HG02870 (cell line): ENCODE measurements at regions not wholly inside any gene's neighbourhood (a gene's known extent, or its start where the extent isn't known, plus 50 kb on each side); places are given as distances from the start of the nearest gene placed in this dataset.

Experiments used
- ATAC-seq: cut with Tn5 transposase; IDR thresholded peaks from one replicate; pipeline ENCODE4 v1.9.1; 2021; ENCODE audit warnings: mild to moderate bottlenecking, moderate library complexity; ENCODE audit not compliant: unreplicated experiment

DNA sequence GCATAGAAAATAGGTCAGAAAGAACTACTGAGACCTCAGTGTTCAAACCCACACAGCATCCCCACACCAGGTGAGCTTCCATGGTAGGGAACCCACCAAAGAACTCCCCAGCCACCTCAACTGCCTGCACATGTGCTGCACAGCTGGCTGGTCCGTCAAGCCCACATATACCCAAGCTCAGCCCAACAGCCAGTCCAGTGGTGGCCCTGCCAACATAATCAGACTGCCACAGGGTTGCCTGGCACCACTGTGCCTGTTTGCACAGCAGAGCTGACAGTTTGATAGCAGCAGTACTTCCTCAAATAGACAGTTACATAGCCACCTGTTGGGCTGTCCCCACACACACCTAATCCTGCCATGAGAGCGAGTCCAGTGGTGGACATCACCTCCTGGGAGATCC is 283.3 kb upstream of the PRMT6 start:
- ATAC-seq, result no peak

DNA sequence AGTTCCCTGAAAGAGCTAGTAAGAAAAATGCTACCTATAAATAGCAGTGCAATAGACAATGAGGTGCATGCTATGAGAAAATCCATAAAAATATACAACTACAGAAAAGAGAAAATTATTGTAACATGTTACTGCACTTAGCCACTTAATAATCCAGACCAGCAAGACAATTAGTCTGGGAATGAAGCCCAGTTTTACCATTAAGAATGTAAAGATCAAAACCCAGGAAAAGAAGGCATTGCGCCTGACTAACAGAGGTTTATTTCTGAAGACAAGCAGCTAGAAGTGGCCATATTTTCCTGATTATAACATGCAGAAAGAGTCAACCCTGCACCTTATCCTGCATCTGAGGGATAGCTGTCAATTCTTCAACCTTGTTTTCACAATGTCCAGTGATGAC is 276.4 kb upstream of the PRMT6 start:
- no peak for ATAC-seq

DNA sequence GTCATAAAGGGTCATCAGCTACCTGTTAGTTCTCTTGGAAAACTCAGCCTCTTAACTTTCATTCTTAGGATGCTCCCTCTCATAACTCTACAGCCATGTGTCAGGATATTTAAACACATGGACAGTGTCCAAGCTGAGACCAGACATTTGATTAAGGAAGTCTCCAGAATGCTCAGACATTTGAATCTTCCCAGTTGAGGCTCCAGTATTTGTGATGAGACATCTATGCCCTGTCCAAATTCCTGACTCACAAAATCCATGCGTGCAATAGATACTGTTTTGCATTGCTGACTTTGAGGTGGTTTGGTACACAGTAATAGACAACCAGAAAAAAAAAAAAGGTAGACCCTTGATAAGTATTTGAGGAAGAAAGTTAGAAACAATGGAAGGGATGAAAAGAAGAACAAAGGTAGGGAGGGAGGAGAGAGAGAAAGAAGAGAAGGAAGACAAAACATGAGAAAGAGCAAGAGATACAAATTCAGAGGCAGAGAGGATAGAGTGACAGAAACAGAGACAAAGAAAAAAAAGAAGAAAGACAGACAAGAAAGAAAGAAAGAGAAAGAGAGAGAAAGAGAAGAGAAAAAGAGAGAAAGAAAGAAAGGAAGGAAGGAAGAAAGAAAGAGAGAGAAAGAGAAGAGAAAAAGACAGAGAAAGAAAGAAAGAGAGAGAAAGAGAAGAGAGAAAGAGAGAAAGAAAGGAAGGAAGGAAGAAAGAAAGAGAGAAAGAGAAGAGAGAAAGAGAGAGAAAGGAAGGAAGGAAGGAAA is 275.5 kb upstream of the PRMT6 start:
- no peak for ATAC-seq

DNA sequence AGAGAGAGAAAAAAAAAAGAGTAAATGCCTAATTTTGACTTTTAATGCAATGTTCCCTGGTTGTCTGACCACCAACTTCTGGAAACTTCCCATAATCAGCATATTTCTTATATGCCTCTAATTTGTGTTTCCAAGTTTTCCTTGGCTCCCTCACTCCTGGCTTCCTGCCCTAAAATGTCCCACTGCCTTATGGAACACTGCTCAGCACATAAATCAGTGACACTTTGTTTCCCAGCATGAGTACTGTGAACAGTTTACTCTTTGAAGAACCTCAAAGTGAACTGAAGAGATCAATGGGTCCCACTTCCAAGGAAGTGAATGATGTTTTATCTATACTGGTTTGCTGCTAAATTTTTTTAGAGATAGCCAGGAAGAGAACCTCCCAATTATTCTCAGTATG is 271.3 kb upstream of the PRMT6 start:
- no peak for ATAC-seq

DNA sequence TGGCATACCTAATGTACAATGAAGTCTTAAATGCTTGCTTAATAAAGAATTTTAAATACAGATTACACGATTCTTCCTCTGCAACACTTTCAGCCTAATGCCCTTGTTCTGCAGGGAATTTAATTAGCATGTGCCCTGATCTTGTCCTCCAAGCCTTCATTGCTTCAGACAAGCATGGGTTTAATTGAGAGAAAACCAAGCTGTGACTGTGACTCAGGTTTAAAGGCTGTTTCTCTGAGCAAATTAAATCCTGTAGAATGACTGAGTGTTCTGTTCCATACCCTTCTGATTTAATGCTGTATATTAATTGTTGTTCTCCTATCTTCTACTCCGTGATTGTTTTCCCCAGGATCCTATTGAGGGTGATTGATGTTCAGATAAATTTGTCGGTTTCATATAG is 269.0 kb upstream of the PRMT6 start:
- no peak for ATAC-seq

DNA sequence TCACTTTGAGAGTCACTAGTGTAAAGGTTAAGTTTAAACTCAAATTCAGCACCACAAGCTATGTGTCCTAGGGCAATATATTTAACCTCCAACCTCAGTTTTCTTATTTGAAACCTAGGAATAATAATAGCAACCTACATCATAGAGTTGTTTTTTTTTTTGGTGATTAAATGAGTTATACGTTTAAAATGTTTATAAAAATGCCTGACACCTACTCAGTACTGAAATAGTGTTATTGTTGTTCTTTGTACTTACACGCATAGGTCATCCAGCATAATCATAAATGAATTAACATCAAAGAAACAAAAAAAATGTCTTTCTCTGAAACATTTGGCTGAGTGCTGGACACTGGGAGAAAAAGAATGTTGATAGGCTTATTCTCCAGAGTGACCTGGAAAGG is 266.8 kb upstream of the PRMT6 start:
- no peak for ATAC-seq

DNA sequence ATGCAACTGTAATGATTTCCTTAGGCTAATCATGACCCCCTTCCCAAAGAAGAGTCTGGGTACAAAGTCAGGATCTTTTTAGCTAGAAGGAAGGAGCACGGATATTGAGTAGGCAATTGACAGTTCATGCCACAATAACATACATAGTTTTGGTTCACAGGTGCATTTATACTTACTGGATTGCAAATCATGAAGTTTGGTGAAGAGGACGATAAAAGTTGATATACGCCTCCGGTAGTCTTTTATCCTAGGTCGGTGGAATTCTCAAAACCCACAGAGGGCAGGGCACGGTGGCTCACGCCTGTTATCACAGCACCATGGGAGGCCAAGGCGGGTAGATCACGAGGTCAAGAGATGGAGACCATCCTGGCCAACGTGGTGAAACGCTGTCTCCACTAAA is 265.4 kb upstream of the PRMT6 start:
- no peak for ATAC-seq

DNA sequence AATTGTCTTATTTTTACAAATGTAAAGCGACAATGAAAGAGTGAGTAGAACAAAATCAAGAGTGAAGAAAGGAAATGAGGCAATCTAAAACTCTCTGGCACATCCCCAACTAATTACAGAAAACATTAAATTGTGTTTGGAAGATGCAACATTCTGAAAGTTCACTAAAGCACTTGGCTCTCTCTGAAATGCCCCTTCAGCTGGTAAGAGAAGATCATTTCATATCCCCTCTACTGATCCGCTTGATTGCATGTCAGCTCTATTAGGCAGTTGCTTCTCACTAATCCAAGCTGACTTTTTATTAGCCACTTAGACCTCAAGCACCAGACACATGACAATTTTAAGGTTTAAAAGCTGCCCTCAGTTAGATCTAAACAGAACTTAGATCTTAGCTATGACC is 262.8 kb upstream of the PRMT6 start:
- ATAC-seq, result no peak

DNA sequence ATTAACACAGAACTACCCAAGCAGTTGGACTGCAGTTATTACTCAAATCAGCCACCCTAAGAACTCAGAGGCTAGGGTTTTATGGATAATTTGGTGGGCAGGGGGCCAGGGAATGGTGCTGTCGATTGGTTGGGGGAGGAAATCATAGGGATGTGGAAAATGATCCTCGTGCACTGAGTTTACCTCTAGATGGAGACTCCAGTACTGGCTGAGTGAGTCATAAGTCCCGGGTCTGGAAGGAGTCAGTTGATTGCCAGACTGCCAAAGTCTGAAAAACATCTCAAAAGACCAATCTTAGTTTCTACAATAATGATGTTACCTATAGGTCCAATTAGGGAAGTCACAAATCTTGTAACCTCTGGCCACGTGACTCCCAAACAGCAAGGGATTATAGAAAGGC is 257.5 kb upstream of the PRMT6 start:
- no peak for ATAC-seq

DNA sequence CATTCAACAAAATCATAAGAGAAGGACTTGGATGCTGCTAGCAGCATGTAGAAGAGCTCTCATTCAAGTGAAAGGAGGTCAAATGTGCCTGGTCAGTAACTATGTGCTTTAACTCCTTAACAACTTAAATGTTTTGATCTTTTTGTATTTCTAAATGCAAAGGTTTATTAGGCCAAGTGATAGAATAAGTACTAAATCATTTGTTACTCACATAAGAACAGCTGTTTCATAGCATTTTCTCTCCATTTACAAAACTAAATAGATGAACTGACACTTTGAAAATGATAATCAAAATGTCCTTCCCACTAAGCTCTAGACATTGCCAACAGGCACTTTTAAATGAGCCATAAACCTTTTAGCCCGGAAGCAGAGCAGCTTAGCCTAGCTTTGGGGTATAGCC is 254.3 kb upstream of the PRMT6 start:
- no peak for ATAC-seq

DNA sequence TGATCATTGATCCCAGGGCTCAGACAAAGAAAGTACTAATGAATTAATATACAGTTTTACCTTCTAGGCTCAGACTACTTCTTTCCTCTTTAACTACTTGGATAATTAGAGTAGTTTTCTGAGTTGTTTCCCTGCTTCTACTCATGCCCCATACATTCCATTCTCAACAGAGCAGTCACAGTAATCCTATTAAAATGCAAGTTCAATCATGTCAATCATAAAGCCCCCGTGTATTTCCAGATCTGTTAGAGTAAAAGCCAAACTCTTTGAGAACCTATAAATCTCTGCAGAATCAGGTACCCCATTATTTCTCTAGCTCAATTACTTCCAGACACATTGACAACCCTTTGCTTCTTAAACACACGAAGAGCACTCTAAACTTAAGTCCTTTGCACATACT is 242.1 kb upstream of the PRMT6 start:
- ATAC-seq, result no peak

DNA sequence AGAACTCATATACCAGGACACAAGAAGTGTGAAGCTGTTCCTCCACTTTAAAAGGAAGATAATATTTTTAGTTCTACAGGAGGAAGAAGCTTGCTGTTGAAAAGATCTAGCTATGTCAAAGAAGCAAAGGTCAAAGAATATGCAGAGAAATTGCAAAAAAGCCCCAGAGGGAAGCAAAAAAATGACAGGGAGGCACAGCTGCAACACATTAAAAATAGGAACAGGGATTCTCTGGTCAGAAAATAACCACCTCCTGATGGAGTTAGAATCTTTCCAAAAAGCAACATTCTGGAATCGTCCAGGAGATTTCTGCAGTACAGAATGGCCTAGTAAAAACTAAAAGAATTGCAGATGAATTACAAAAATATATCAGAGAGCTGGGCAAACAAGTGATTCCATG is 238.9 kb upstream of the PRMT6 start:
- no peak for ATAC-seq

DNA sequence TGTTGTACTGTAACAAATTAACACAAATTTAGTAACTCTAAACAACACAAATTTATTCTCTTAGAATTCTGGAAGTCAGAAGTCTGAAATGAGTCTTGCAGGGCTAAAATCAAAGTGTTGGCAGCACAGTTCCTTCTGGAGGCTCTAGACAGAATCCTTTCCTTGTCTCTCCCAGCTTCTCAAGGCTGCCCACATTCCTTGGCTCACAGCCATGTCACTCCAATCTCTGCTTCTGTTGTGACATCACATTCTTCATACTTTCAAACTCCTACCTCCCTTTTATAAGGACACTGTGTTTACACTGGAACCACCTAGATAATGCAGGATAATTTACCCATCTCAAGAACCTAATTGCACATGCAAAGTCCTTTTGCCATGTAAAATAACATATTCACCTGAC is 225.0 kb upstream of the PRMT6 start:
- no peak for ATAC-seq

DNA sequence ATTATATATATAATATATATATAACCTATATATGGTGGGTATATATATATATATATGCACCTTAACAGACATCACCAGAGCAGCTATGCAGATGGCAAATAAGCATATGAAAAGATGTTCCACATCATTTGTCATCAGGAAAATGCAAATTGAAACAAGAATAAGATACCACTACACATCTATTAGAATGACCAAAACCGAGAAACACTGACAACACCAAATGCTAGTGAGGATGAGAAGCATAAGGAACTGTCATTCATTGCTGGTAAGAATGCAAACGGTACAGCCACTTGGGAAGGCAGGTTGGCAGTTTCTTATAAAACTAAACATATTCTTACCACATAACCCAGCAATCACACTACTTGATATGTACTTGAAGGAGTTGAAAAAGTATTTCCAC is 219.8 kb upstream of the PRMT6 start:
- peak; percentile 95 for ATAC-seq

DNA sequence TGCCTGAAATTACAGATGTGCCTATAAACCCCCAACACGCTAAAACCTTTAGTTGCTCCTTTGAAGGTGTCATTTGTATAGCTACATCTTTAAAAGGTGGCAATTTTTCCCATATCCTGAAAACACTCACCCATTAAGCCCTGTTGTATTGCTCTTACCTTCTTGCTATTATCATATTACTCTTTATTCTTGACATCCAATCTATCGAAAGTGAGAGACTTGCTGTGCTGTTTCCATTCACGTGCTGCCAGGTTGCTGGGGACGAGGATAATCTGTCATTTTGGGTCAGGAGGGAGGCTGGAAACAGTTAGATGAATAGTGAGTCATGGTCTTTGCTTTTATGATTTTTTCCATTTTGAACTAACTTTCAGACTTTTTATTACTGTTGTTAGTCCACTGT is 213.0 kb upstream of the PRMT6 start:
- ATAC-seq, result no peak

DNA sequence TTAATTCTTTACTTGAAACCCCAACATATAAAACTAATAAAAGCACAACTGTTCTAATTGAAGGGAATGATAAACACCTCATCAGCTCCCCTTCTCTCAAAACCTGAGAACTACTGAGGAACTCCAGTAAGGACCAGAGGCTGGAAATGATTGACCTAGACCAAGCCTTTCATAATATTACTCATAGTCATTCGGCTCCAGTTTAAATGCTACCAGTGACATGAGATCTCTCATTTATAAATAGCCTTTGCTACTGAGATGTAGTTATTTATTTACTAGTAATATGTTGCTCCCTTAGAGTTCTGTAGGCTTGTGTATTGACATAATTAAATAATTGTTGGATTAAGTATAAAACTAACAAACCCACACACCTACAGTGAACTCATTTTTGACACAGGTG is 209.8 kb upstream of the PRMT6 start:
- peak; percentile 67 for ATAC-seq

DNA sequence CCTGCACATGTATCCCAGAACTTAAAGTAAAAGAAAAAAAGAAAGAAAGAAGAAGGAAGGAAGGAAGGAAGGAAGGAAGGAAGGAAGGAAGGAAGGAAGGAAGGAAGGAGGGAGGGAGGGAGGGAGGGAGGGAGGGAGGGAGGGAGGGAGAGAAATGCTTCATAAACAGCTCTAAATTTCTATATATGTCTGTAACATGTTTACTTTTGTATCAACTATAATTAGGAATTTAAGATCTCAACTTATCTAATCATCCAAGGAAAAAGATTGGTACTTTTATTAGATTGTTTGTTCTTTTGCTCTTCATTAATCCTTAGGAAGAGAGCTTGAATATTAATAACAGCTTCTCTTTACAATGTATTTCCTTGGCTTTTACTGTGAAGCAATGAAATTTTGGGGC is 195.4 kb upstream of the PRMT6 start:
- no peak for ATAC-seq

DNA sequence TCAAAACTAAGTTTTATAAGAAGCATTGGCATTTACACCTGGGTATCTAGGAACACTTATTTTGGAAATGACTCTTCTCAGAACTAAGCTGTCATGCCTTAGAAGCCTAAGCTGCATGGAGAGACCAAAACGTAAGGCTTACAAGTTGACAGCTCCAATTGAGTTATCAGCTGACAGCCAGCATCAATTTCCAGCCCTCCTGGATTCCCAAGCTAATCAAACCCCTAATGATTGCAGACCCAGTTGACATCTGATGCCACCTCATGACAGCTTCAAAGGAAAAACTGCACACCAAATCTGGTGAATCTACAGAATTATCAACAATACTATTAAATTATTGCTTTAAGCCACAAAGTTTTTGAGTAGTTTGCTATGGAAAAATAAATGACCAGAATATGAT is 187.6 kb upstream of the PRMT6 start:
- no peak for ATAC-seq

DNA sequence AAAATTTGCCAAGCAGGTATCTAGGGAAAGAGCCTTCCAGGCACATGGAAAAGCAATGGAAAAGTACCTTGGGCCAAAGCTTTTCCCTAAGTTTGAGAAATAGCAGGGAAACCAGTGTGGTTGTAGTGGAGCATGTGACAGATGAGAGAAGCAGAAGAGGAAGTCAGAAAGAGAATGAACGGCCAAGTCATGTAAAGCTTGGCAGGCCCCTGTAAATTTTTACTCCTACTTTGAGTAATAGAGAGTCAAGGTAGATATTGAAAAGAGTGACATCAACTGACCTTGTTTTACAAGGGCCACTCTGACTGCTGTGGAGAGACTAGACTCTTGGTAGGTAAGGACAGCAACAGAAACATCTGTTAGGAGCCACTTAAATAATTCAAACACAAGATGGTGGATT is 180.9 kb upstream of the PRMT6 start:
- ATAC-seq, result peak; percentile 72

DNA sequence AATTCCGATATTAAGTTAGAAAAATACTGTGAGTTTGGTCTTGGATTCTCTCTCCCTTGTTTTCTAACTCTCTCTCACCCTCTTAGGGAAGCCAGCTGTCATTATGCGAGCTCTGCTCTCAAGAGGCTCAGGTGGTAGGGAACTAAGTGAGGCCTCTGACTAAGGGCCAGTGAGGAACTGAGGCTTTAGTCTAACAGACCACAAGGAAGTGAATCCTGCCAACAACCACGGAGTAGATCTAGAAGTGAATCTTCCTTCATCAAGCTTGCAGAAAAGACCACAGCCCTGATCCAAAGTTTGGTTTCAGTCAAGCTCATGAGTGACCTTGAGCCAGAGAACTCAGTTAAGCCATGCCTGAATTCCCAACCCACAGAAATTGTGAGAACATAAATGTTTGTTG is 180.1 kb upstream of the PRMT6 start:
- peak; percentile 72 for ATAC-seq

DNA sequence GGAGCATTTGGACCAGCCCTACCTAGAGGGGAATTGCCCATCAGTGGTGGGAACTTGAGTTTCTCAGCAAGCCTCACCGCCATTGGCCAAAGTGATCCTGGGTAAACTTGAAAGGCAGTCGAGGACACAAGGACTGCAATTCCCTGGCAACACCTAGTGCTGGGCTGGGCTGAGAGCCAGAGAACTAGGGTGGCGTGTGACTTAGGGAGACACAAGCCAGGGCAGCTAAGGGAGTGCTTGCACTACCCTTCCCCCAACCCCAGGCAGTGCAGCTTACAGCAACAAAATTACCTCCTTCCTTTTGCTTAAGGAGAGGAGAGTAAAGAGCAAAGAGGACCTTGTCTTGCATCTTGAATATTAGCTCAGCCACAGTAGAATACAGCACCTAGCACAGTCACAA is 176.9 kb upstream of the PRMT6 start:
- no peak for ATAC-seq

DNA sequence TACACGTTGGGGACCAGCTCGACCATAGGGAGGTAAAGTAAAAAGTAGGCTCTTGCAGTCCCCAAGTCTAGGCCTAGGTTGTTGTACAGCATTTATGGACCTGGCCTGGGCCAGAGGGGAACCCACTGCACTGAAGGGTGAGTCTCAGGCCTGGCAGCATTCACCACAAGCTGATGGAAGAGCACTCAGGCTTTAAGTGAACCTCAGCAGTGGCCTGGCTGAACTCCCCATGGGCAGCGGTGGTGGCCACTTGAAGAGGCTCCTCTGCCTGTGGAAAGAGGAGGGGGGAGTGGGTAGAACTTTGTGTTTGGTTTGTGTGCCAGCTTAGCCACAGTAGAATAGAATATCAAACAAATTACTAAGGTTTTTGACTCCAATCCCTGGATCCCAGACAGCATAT is 176.2 kb upstream of the PRMT6 start:
- ATAC-seq, result no peak

DNA sequence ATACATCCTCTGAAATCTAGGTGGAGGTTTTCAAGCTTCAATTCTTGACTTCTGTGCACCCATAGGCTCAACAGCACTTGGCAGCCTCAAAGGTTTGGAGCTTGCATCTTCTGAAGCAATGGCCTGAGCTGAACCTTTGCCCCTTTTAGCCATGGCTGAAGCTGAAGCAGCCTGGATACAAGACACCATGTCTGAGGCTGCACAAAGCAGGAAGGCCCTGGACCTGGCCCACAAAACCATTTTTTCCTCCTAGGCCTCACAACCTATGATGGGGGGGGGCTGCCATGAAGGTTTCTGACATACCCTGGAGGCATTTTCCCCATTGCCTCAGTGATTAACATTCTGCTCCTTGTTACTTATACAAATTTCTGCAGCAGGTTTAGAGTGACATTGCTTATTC is 173.3 kb upstream of the PRMT6 start:
- no peak for ATAC-seq
